AG04450 (cell line): ENCODE measurements at regions not wholly inside any gene's neighbourhood (a gene's known extent, or its start where the extent isn't known, plus 50 kb on each side); places are given as distances from the start of the nearest gene placed in this dataset.

Experiments used
- CTCF ChIA-PET: fragments of 300-600, 350-600 bp; formaldehyde crosslinking; extraction: SDS; loops from one replicate; lab custom pipeline; 2022; ENCODE audit warnings: antibody characterized with exemption, inconsistent platforms; lab: Charles Lee
- POLR2A ChIA-PET: fragments of 350-600 bp; formaldehyde crosslinking; extraction: SDS; loops from one replicate; lab custom pipeline; 2021; ENCODE audit warnings: antibody characterized with exemption, inconsistent platforms; lab: Yijun Ruan, JAX
- DNase-seq: peaks from one replicate; pipeline ENCODE4 v3.0.0-alpha.2; 2011; ENCODE audit warnings: low read depth, low spot score
- H3K27ac ChIP-seq: one replicate; pipeline ENCODE4 v1.5.1; 2012; ENCODE audit warnings: low read depth, low read length, control low read depth
- H3K27me3 ChIP-seq: one replicate; pipeline ENCODE4 v1.6.0; 2012; ENCODE audit warnings: low read length; ENCODE audit not compliant: control insufficient read depth, insufficient read depth
- H3K4me3 ChIP-seq: 2 replicates; pipeline ENCODE4 v1.5.1; 2011; ENCODE audit warnings: mild to moderate bottlenecking, low read depth, low read length, control low read depth
- H3K9me3 ChIP-seq: 2 replicates; pipeline ENCODE4 v1.5.1; 2012; ENCODE audit warnings: low read length; ENCODE audit not compliant: control insufficient read depth, insufficient read depth
- TF ChIP-seq, protein P1 (sequence below): IDR thresholded peaks from 2 replicates; pipeline ENCODE4 v1.5.1; 2011; ENCODE audit warnings: low read depth, low read length, control low read depth, inconsistent platforms

DNA sequence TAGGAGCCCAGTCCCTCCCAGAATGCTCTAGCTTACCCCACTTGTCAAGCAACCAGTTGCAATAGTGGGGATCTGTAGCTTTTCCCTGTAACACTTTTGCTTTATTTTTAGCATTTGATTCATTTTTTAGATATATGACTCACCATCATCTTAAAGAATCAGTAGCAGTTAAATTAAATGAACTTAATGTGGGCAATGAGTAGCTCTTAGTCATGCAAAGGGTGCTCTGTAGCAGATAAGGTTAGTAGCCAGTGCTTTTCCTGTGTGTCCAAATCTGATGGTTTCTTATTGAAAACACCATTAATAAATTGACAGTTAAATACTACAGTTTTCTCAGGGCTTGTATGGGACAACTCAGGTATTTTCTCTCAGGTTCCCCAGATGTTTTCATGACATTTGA lies 311.8 kb downstream of the RERGL start:
- Histone ChIP-seq H3K27me3 (no peaks in the 10 kb centered on the region), H3K9me3 (peaks cover 4% of the 10 kb centered on the region; the same call in 1 of the 2 replicates), H3K4me3 (no peak overlapping the region), H3K27ac (no peak overlapping the region)
- DNase-seq = no peak
- POLR2A ChIA-PET = no interaction called here
- TF ChIP-seq, protein P1, sequence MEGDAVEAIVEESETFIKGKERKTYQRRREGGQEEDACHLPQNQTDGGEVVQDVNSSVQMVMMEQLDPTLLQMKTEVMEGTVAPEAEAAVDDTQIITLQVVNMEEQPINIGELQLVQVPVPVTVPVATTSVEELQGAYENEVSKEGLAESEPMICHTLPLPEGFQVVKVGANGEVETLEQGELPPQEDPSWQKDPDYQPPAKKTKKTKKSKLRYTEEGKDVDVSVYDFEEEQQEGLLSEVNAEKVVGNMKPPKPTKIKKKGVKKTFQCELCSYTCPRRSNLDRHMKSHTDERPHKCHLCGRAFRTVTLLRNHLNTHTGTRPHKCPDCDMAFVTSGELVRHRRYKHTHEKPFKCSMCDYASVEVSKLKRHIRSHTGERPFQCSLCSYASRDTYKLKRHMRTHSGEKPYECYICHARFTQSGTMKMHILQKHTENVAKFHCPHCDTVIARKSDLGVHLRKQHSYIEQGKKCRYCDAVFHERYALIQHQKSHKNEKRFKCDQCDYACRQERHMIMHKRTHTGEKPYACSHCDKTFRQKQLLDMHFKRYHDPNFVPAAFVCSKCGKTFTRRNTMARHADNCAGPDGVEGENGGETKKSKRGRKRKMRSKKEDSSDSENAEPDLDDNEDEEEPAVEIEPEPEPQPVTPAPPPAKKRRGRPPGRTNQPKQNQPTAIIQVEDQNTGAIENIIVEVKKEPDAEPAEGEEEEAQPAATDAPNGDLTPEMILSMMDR = no peak
- CTCF ChIA-PET = interaction anchor here (0.6 kb wide), 1 partner anchor 67 kb away, joined by 3 read pairs; no protein-coding TSS in a partner anchor

DNA sequence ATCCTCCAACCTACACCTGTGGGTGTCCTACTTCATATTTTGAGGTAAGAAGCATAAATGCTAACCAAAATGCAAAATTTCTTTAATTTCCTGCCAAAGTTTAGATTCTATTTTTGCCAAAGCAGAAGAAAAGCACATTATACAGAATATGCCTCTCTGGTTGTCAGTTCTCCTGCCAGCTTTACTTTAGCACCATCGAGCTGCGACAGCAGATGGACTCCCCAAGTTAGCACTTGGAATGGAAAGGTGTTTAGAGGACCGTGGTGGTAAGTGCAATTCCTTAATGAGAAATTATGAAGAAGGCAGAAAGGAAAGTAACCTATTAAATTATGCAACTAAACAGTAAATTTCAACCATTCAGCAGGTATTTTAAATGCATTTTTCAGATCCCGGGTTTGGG lies 326.6 kb downstream of the RERGL start:
- H3K27ac ChIP-seq = no peak overlapping the region
- no peaks in the 10 kb centered on the region for H3K27me3 ChIP-seq
- POLR2A ChIA-PET = no interaction called here
- H3K4me3 ChIP-seq = no peak overlapping the region
- CTCF ChIA-PET = no interaction called here
- TF ChIP-seq, protein P1 = no peak
- DNase-seq = no peak
- peaks cover 10% of the 10 kb centered on the region for H3K9me3 ChIP-seq

DNA sequence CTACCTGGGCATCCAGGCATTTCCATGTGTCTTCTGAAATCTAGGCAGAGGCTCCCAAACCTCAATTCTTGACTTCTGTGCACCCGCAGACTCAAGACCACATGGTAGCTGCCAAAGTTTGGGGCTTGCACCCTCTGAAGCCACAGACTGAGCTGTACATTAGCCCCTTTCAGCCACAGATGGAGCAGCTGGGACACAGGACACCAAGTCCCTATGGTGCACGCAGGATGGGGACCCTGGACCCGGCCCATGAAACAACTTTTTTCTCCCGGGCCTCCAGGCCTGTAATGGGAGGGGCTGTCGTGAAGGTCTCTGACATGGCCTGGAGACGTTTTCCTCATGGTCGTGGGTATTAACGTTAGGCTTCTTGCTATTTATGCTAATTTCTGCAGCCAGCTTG lies 330.0 kb downstream of the RERGL start:
- H3K4me3 ChIP-seq = no peak overlapping the region
- H3K9me3 ChIP-seq = peaks cover 14% of the 10 kb centered on the region
- TF ChIP-seq, protein P1 = no peak
- no peak overlapping the region for H3K27ac ChIP-seq
- CTCF ChIA-PET = no interaction called here
- no peaks in the 10 kb centered on the region for H3K27me3 ChIP-seq
- DNase-seq = no peak
- POLR2A ChIA-PET = no interaction called here
